Stimulated activated CD4-positive, alpha-beta T cell treated with anti-CD3 and anti-CD28 coated beads, Interleukin-1b, Interleukin-23, amount 100 ng/mL, for 48 hours (primary cell): ENCODE measurements at regions not wholly inside any gene's neighbourhood (a gene's known extent, or its start where the extent isn't known, plus 50 kb on each side); places are given as distances from the start of the nearest gene placed in this dataset.

Experiments
- DNase-seq: peaks from one replicate; pipeline ENCODE4 v3.0.0-alpha.2; 2020

GRCh38 chr15:87224404-87224803 is 1032.1 kb downstream of the NTRK3 start:
- no peak for DNase-seq

GRCh38 chr15:87219650-87220615 is 1036.6 kb downstream of the NTRK3 start:
- DNase-seq, result no peak

- DNase-seq, result no peak
Observed at GRCh38 chr15:87215100-87215499, 1041.4 kb downstream of the NTRK3 start.

- no peak for DNase-seq
Observed at GRCh38 chr15:87213626-87214025, 1042.9 kb downstream of the NTRK3 start.

- no peak for DNase-seq
Observed at GRCh38 chr15:87212041-87212440, 1044.5 kb downstream of the NTRK3 start.

GRCh38 chr15:87211547-87211946 is 1045.0 kb downstream of the NTRK3 start:
- DNase-seq, result no peak

GRCh38 chr15:87209891-87210689 is 1046.4 kb downstream of the NTRK3 start:
- no peak for DNase-seq

GRCh38 chr15:87207990-87208580 is 1048.5 kb downstream of the NTRK3 start:
- DNase-seq, result no peak

GRCh38 chr15:87207251-87207650 is 1049.3 kb downstream of the NTRK3 start:
- no peak for DNase-seq

GRCh38 chr15:87201986-87202385 is 1054.6 kb downstream of the NTRK3 start:
- DNase-seq, result no peak

GRCh38 chr15:87200149-87200548 is 1056.4 kb downstream of the NTRK3 start:
- DNase-seq, result no peak

GRCh38 chr15:87197981-87198380 is 1058.6 kb downstream of the NTRK3 start:
- no peak for DNase-seq

GRCh38 chr15:87196498-87196897 is 1060.0 kb downstream of the NTRK3 start:
- DNase-seq, result no peak

- DNase-seq, result no peak
Observed at GRCh38 chr15:87193481-87193880, 1063.1 kb downstream of the NTRK3 start.

- DNase-seq, result no peak
Observed at GRCh38 chr15:87167706-87168105, 1088.0 kb downstream of the AGBL1 start.

- no peak for DNase-seq
Observed at GRCh38 chr15:87167055-87167454, 1087.4 kb downstream of the AGBL1 start.

GRCh38 chr15:87155771-87156170 is 1076.1 kb downstream of the AGBL1 start:
- DNase-seq, result no peak

GRCh38 chr15:87154761-87155160 is 1075.1 kb downstream of the AGBL1 start:
- no peak for DNase-seq

- DNase-seq, result no peak
Observed at GRCh38 chr15:87151202-87151748, 1071.6 kb downstream of the AGBL1 start.

- no peak for DNase-seq
Observed at GRCh38 chr15:87145696-87146095, 1066.0 kb downstream of the AGBL1 start.

GRCh38 chr15:87144775-87145174 is 1065.1 kb downstream of the AGBL1 start:
- DNase-seq, result no peak

GRCh38 chr15:87142096-87142495 is 1062.4 kb downstream of the AGBL1 start:
- no peak for DNase-seq

- DNase-seq, result no peak
Observed at GRCh38 chr15:87135109-87135508, 1055.4 kb downstream of the AGBL1 start.
